Panc1 (cell line): ENCODE measurements at regions not wholly inside any gene's neighbourhood (a gene's known extent, or its start where the extent isn't known, plus 50 kb on each side); places are given as distances from the start of the nearest gene placed in this dataset.

Experiments
- POLR2AphosphoS5 ChIP-seq: IDR thresholded peaks from 2 replicates; pipeline ENCODE4 v1.6.1; 2012; ENCODE audit warnings: mild to moderate bottlenecking, low read depth, low read length, moderate library complexity
- SIN3A ChIP-seq: IDR thresholded peaks from 2 replicates; pipeline ENCODE4 v1.6.1; 2012; ENCODE audit warnings: low read depth, mild to moderate bottlenecking, low read length, moderate library complexity, borderline replicate concordance; ENCODE audit not compliant: insufficient read depth
- TCF7L2 ChIP-seq: IDR thresholded peaks from 2 replicates; pipeline ENCODE4 v1.6.1; 2011; ENCODE audit warnings: mild to moderate bottlenecking, low read depth, low read length, inconsistent platforms
- TF ChIP-seq, protein P1 (sequence below): fragments of 450-650 bp; IDR thresholded peaks from 2 replicates; pipeline ENCODE4 v1.5.1; 2017; ENCODE audit warnings: mild to moderate bottlenecking
- TF ChIP-seq, protein P2 (sequence below), 2 experiments: IDR thresholded peaks; 2 replicates each; pipeline ENCODE4 v1.6.1; 2011 to 2012; ENCODE audit warnings: low read depth in 2 of 2, control low read depth in 1 of 2, low read length in 1 of 2, mild to moderate bottlenecking in 1 of 2, moderate library complexity in 1 of 2; ENCODE audit not compliant: insufficient read depth in 1 of 2

DNA sequence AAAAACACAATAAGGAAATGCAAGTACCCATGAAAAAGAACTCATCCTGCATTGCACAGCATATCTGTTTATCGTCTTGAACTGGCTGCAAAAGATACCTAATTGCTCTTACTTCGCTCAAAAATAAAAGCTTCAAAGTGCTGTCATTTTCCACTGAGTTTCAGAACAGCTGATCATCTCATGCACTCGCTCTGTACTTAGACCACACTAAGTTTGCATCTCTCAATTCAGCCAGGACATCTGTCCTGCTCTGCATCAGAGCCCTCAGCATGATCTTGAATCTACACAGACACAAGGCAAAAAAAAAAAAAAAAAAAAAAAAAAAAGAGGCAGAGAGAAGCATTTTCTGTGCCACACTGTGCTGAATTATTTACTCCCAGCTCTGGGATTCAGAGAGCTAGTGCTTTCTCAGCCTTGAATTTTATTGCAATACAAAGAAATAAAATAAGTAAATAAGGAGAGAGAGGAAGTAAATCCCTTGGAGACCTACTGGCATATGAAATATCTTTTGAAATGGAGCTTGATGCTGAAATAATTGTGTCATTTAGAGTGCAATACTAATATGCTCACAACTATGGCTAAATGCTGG lies 81.3 kb downstream of the PPP1R2C start:
- TF ChIP-seq POLR2AphosphoS5 (no peak), SIN3A (no peak), TCF7L2 (no peak)
- TF ChIP-seq, protein P1, sequence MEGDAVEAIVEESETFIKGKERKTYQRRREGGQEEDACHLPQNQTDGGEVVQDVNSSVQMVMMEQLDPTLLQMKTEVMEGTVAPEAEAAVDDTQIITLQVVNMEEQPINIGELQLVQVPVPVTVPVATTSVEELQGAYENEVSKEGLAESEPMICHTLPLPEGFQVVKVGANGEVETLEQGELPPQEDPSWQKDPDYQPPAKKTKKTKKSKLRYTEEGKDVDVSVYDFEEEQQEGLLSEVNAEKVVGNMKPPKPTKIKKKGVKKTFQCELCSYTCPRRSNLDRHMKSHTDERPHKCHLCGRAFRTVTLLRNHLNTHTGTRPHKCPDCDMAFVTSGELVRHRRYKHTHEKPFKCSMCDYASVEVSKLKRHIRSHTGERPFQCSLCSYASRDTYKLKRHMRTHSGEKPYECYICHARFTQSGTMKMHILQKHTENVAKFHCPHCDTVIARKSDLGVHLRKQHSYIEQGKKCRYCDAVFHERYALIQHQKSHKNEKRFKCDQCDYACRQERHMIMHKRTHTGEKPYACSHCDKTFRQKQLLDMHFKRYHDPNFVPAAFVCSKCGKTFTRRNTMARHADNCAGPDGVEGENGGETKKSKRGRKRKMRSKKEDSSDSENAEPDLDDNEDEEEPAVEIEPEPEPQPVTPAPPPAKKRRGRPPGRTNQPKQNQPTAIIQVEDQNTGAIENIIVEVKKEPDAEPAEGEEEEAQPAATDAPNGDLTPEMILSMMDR: no peak
- TF ChIP-seq, protein P2, sequence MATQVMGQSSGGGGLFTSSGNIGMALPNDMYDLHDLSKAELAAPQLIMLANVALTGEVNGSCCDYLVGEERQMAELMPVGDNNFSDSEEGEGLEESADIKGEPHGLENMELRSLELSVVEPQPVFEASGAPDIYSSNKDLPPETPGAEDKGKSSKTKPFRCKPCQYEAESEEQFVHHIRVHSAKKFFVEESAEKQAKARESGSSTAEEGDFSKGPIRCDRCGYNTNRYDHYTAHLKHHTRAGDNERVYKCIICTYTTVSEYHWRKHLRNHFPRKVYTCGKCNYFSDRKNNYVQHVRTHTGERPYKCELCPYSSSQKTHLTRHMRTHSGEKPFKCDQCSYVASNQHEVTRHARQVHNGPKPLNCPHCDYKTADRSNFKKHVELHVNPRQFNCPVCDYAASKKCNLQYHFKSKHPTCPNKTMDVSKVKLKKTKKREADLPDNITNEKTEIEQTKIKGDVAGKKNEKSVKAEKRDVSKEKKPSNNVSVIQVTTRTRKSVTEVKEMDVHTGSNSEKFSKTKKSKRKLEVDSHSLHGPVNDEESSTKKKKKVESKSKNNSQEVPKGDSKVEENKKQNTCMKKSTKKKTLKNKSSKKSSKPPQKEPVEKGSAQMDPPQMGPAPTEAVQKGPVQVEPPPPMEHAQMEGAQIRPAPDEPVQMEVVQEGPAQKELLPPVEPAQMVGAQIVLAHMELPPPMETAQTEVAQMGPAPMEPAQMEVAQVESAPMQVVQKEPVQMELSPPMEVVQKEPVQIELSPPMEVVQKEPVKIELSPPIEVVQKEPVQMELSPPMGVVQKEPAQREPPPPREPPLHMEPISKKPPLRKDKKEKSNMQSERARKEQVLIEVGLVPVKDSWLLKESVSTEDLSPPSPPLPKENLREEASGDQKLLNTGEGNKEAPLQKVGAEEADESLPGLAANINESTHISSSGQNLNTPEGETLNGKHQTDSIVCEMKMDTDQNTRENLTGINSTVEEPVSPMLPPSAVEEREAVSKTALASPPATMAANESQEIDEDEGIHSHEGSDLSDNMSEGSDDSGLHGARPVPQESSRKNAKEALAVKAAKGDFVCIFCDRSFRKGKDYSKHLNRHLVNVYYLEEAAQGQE (IDR thresholded peaks at IDR 0.05; ENCODE audit: insufficient read depth in 1 of 2, low read depth in 2 of 2, low read length in 1 of 2): no peak
